GM12874 (cell line): ENCODE measurements at regions not wholly inside any gene's neighbourhood (a gene's known extent, or its start where the extent isn't known, plus 50 kb on each side); places are given as distances from the start of the nearest gene placed in this dataset.

Experiments
- CTCF ChIP-seq: IDR thresholded peaks from 2 replicates; pipeline ENCODE4 v1.5.1; 2011; ENCODE audit warnings: low read depth, mild to moderate bottlenecking, control low read depth, low read length, moderate library complexity; ENCODE audit not compliant: insufficient read depth

GRCh38 chr13:47397739-47398138 lies 500.9 kb upstream of the HTR2A start:
- no peak for TF ChIP-seq CTCF

- no peak for TF ChIP-seq CTCF
Observed at GRCh38 chr13:47396915-47397314, 500.1 kb upstream of the HTR2A start.

- TF ChIP-seq CTCF, result no peak
Observed at GRCh38 chr13:47374741-47375140, 477.9 kb upstream of the HTR2A start.

- TF ChIP-seq CTCF, result no peak
Observed at GRCh38 chr13:47372751-47373150, 475.9 kb upstream of the HTR2A start.

GRCh38 chr13:47351798-47352197 lies 454.9 kb upstream of the HTR2A start:
- no peak for TF ChIP-seq CTCF

- TF ChIP-seq CTCF, result no peak
Observed at GRCh38 chr13:47350334-47351124, 453.7 kb upstream of the HTR2A start.

- no peak for TF ChIP-seq CTCF
Observed at GRCh38 chr13:47349211-47349610, 452.4 kb upstream of the HTR2A start.
